IMR-90 (cell line): ENCODE measurements at regions not wholly inside any gene's neighbourhood (a gene's known extent, or its start where the extent isn't known, plus 50 kb on each side); places are given as distances from the start of the nearest gene placed in this dataset.

ENCODE experiments used
- ATAC-seq: fragments of 200-7000 bp; cut with Tn5 transposase; 2 replicates; pipeline ENCODE4 v1.9.1; 2020; ENCODE audit warnings: low read depth, mild to moderate bottlenecking, moderate library complexity
- BruUV-seq: library from RNA; stranded (reverse); fragments of 400-500 nt; replicated peaks from 2 replicates; lab custom pipeline; 2021; lab: Mats Ljungman, UMichigan
- CTCF ChIA-PET: fragments of 300-600 bp; formaldehyde crosslinking; extraction: SDS; loops from one replicate; lab custom pipeline; 2021; ENCODE audit warnings: antibody characterized with exemption; lab: Yijun Ruan, JAX
- POLR2A ChIA-PET: fragments of 300-600 bp; sonication (Branson Sonifier 250); formaldehyde crosslinking; loops from one replicate; lab custom pipeline; 2022; ENCODE audit warnings: antibody characterized with exemption; ENCODE audit not compliant: unreplicated experiment; lab: Charles Lee
- DNase-seq: peaks from one replicate; pipeline ENCODE4 v3.0.0; 2013
- H2AFZ ChIP-seq: replicated peaks from 2 replicates; pipeline ENCODE3; 2013; ENCODE audit warnings: low read length, mild to moderate bottlenecking; ENCODE audit not compliant: poor library complexity
- H2AK5ac ChIP-seq: 2 replicates; pipeline ENCODE4 v1.6.1; 2013; ENCODE audit warnings: low read depth, low read length, inconsistent platforms
- H2AK9ac ChIP-seq: replicated peaks from 2 replicates; pipeline ENCODE3; 2013; ENCODE audit warnings: mild to moderate bottlenecking, low read depth, low read length, moderate library complexity; ENCODE audit not compliant: poor library complexity
- H2BK120ac ChIP-seq: 2 replicates; pipeline ENCODE4 v1.6.1; 2013; ENCODE audit warnings: low read depth, low read length, inconsistent platforms
- H2BK15ac ChIP-seq: 3 replicates; pipeline ENCODE4 v1.6.1; 2013; ENCODE audit warnings: low read depth, low read length, inconsistent platforms
- H2BK20ac ChIP-seq: 2 replicates; pipeline ENCODE4 v1.6.1; 2013; ENCODE audit warnings: low read depth, mild to moderate bottlenecking, inconsistent platforms, low read length, moderate library complexity
- H2BK5ac ChIP-seq: 2 replicates; pipeline ENCODE4 v1.6.1; 2013; ENCODE audit warnings: mild to moderate bottlenecking, low read depth, low read length, inconsistent platforms; ENCODE audit not compliant: poor library complexity, severe bottlenecking
- H3K14ac ChIP-seq: replicated peaks from 2 replicates; pipeline ENCODE4 v1.6.1; 2013; ENCODE audit warnings: low read depth, low read length, inconsistent platforms
- H3K18ac ChIP-seq: 2 replicates; pipeline ENCODE4 v1.6.1; 2013; ENCODE audit warnings: low read depth, low read length, control low read depth
- H3K23ac ChIP-seq: 2 replicates; pipeline ENCODE4 v1.6.1; 2013; ENCODE audit warnings: low read depth, low read length, inconsistent platforms
- H3K27ac ChIP-seq: 2 replicates; pipeline ENCODE4 v1.5.1; 2013; ENCODE audit warnings: mild to moderate bottlenecking, control low read depth, low read length; ENCODE audit not compliant: insufficient read depth
- H3K27me3 ChIP-seq: 2 replicates; pipeline ENCODE4 v1.6.1; 2013; ENCODE audit warnings: low read length; ENCODE audit not compliant: control insufficient read depth, insufficient read depth
- H3K36me3 ChIP-seq: 2 replicates; pipeline ENCODE4 v1.6.1; 2013; ENCODE audit warnings: low read length, mixed read lengths; ENCODE audit not compliant: control insufficient read depth, insufficient read depth
- H3K4ac ChIP-seq: 2 replicates; pipeline ENCODE4 v1.6.1; 2013; ENCODE audit warnings: low read depth, low read length, inconsistent platforms
- H3K4me1 ChIP-seq: 2 replicates; pipeline ENCODE4 v1.6.1; 2013; ENCODE audit warnings: low read length, mixed read lengths; ENCODE audit not compliant: control insufficient read depth, insufficient read depth
- H3K4me2 ChIP-seq: 2 replicates; pipeline ENCODE4 v1.6.1; 2013; ENCODE audit warnings: low read depth, mild to moderate bottlenecking, control low read depth, low read length, moderate library complexity
- H3K4me3 ChIP-seq: 2 replicates; pipeline ENCODE4 v1.5.1; 2013; ENCODE audit warnings: low read depth, mild to moderate bottlenecking, control low read depth, low read length, moderate library complexity; ENCODE audit not compliant: insufficient read depth
- H3K56ac ChIP-seq: 2 replicates; pipeline ENCODE4 v1.6.1; 2013; ENCODE audit warnings: low read length, inconsistent platforms; ENCODE audit not compliant: insufficient read depth; ENCODE audit errors: extremely low read depth
- H3K79me1 ChIP-seq, 2 experiments: 2 replicates each; pipeline ENCODE4 v1.6.1; 2013; ENCODE audit warnings: low read length in 2 of 2, inconsistent platforms in 1 of 2, low read depth in 1 of 2
- H3K9ac ChIP-seq: 2 replicates; pipeline ENCODE4 v1.6.1; 2013; ENCODE audit warnings: low read depth, low read length, control low read depth
- H3K9me1 ChIP-seq: 2 replicates; pipeline ENCODE4 v1.6.1; 2013; ENCODE audit warnings: low read length, inconsistent platforms; ENCODE audit not compliant: insufficient read depth
- H3K9me3 ChIP-seq: 2 replicates; pipeline ENCODE4 v1.6.1; 2013; ENCODE audit warnings: low read length; ENCODE audit not compliant: control insufficient read depth, insufficient read depth
- H4K20me1 ChIP-seq: 2 replicates; pipeline ENCODE4 v1.6.1; 2013; ENCODE audit warnings: low read length, inconsistent platforms; ENCODE audit not compliant: insufficient read depth
- H4K5ac ChIP-seq: 2 replicates; pipeline ENCODE4 v1.6.1; 2013; ENCODE audit warnings: mild to moderate bottlenecking, low read depth, low read length, control low read depth
- H4K8ac ChIP-seq, 2 experiments: 2 replicates each; pipeline ENCODE4 v1.6.1; 2013; ENCODE audit warnings: low read depth in 2 of 2, low read length in 2 of 2, control low read depth in 1 of 2, inconsistent platforms in 1 of 2
- H4K91ac ChIP-seq: 2 replicates; pipeline ENCODE4 v1.6.1; 2013; ENCODE audit warnings: low read depth, low read length, inconsistent platforms; ENCODE audit not compliant: insufficient read depth
- BHLHE40 ChIP-seq: fragments of 150-350 bp; IDR thresholded peaks from 2 replicates; pipeline ENCODE4 v1.6.1; 2016; ENCODE audit warnings: mild to moderate bottlenecking, low read depth, low read length
- CEBPB ChIP-seq: IDR thresholded peaks from 2 replicates; pipeline ENCODE4 v1.6.1; 2012; ENCODE audit warnings: low read depth, low read length, improper control_type of control experiment
- CHD1 ChIP-seq: IDR thresholded peaks from 2 replicates; pipeline ENCODE4 v1.6.1; 2012; ENCODE audit warnings: low read depth, low read length, improper control_type of control experiment
- ELK1 ChIP-seq: fragments of 150-350 bp; IDR thresholded peaks from 2 replicates; pipeline ENCODE4 v1.6.1; 2016; ENCODE audit warnings: low read depth, mild to moderate bottlenecking, low read length, moderate library complexity, borderline replicate concordance
- FOS ChIP-seq: fragments of 150-350 bp; IDR thresholded peaks from 2 replicates; pipeline ENCODE4 v1.6.1; 2016; ENCODE audit warnings: low read depth, low read length
- MAFK ChIP-seq: IDR thresholded peaks from 2 replicates; pipeline ENCODE4 v1.6.1; 2012; ENCODE audit warnings: low read depth, low read length, improper control_type of control experiment
- MAZ ChIP-seq: IDR thresholded peaks from 2 replicates; pipeline ENCODE4 v1.6.1; 2012; ENCODE audit warnings: low read depth, mild to moderate bottlenecking, low read length, improper control_type of control experiment, moderate library complexity, borderline replicate concordance
- MXI1 ChIP-seq: IDR thresholded peaks from 2 replicates; pipeline ENCODE4 v1.6.1; 2012; ENCODE audit warnings: low read depth, mild to moderate bottlenecking, low read length, moderate library complexity, borderline replicate concordance
- NFE2L2 ChIP-seq: fragments of 150-350 bp; IDR thresholded peaks from 2 replicates; pipeline ENCODE4 v1.6.1; 2016; ENCODE audit warnings: low read depth, mild to moderate bottlenecking, low read length
- RFX5 ChIP-seq: IDR thresholded peaks from 2 replicates; pipeline ENCODE4 v1.8.0; 2012; ENCODE audit warnings: low read depth, mild to moderate bottlenecking, low read length, moderate library complexity
- SMC3 ChIP-seq: fragments of 150-350 bp; IDR thresholded peaks from 2 replicates; pipeline ENCODE4 v1.6.1; 2016; ENCODE audit warnings: low read depth, mild to moderate bottlenecking, antibody characterized with exemption, low read length, moderate library complexity
- USF2 ChIP-seq: fragments of 150-350 bp; IDR thresholded peaks from 2 replicates; pipeline ENCODE4 v1.6.1; 2017; ENCODE audit warnings: mild to moderate bottlenecking, antibody characterized with exemption, low read length, low read depth
- WGBS, 2 experiments: methylation state at CpG; one replicate each; pipeline versions ENCODE4 v1.1.5 to v1.1.7; 2013; ENCODE audit warnings: missing lambda C conversion rate in 2 of 2; ENCODE audit not compliant: insufficient read length in 1 of 2; ENCODE audit errors: extremely low coverage in 2 of 2; 5-methylcytosine and 5-hydroxymethylcytosine counted together
- dilution Hi-C: fragments of 300-500 bp; cut with HindIII; formaldehyde crosslinking; loops from one replicate; pipeline ENCODE4 v1.14.3; 2018; ENCODE audit warnings: low sequenced_read_pairs; ENCODE audit not compliant: unreplicated experiment
- in situ Hi-C: fragments of 300-500 bp; cut with MboI; formaldehyde crosslinking; loops from 3 replicates; pipeline ENCODE4 v1.14.3; 2019; ENCODE audit warnings: low sequenced_read_pairs, inconsistent platforms, mixed read lengths
- intact Hi-C: fragments of 100-400 bp; cut with micrococcal nuclease; formaldehyde crosslinking; loops from 2 replicates; pipeline ENCODE4 v1.10.0; 2022

GRCh38 chr2:128832946-128833663 lies 514.4 kb upstream of the HS6ST1 start:
- H3K14ac ChIP-seq, result no peak overlapping the region

More at GRCh38 chr2:128832946-128833663, 514.4 kb upstream of the HS6ST1 start:
- ChIA-PET POLR2A (no interaction called here), CTCF (interaction anchor here (0.5 kb wide), 1 partner anchor 766 kb away, joined by 4 read pairs; no protein-coding TSS in a partner anchor)
- intact Hi-C loops (no loop called here), dilution Hi-C loops (no loop called here), in situ Hi-C loops (no loop called here)
- no peak overlapping the region for H2BK5ac ChIP-seq
- no peak overlapping the region for H3K9ac ChIP-seq
- no peak overlapping the region for H3K27ac ChIP-seq
- BruUV-seq, result no TSS peak
- H3K18ac ChIP-seq, result no peak overlapping the region
- H2BK20ac ChIP-seq, result no peak overlapping the region
- H4K8ac ChIP-seq, result no peak overlapping the region
- no peaks in the 10 kb centered on the region for H3K36me3 ChIP-seq
- H3K56ac ChIP-seq, result no peak overlapping the region
- no peak overlapping the region for H2AK5ac ChIP-seq
- no peak for TF ChIP-seq FOS
- TF ChIP-seq RFX5, result no peak
- no peak for TF ChIP-seq NFE2L2
- no peak for TF ChIP-seq ELK1
- no peak for TF ChIP-seq USF2
- no peak for TF ChIP-seq BHLHE40
- no peak for TF ChIP-seq MXI1
- no peak for TF ChIP-seq CEBPB
- TF ChIP-seq MAFK, result no peak
- no peak for TF ChIP-seq MAZ
- TF ChIP-seq SMC3, result no peak
- no peak for TF ChIP-seq CHD1
- H4K5ac ChIP-seq, result no peak overlapping the region
- H3K27me3 ChIP-seq, result no peaks in the 10 kb centered on the region
- no peak overlapping the region for H2BK120ac ChIP-seq
- H2AFZ ChIP-seq, result no peak overlapping the region
- H3K4me2 ChIP-seq, result no peak overlapping the region
- DNase-seq (no peak), ATAC-seq (no peak)
- no peak overlapping the region for H3K4me3 ChIP-seq
- H3K4me1 ChIP-seq, result no peaks in the 10 kb centered on the region
- H4K91ac ChIP-seq, result no peak overlapping the region
- no peaks in the 10 kb centered on the region for H4K20me1 ChIP-seq
- no CpG with 5 or more reads among the region's 8 CpGs for WGBS, 2 experiments
- no peaks in the 10 kb centered on the region for H3K79me1 ChIP-seq
- no peak overlapping the region for H2AK9ac ChIP-seq
- no peak overlapping the region for H2BK15ac ChIP-seq
- no peak overlapping the region for H3K4ac ChIP-seq
- no peaks in the 10 kb centered on the region for H3K9me3 ChIP-seq
- no peaks in the 10 kb centered on the region for H3K9me1 ChIP-seq
- no peak overlapping the region for H3K23ac ChIP-seq
